ENCODE measurements at regions not wholly inside any gene's neighbourhood (a gene's known extent, or its start where the extent isn't known, plus 50 kb on each side); places are given as distances from the start of the nearest gene placed in this dataset.
"Not testable (repeated sequence)": the region's sequence is repeated elsewhere in the genome, so short reads cannot be mapped to it uniquely, and the experiment has no call there.

DNA sequence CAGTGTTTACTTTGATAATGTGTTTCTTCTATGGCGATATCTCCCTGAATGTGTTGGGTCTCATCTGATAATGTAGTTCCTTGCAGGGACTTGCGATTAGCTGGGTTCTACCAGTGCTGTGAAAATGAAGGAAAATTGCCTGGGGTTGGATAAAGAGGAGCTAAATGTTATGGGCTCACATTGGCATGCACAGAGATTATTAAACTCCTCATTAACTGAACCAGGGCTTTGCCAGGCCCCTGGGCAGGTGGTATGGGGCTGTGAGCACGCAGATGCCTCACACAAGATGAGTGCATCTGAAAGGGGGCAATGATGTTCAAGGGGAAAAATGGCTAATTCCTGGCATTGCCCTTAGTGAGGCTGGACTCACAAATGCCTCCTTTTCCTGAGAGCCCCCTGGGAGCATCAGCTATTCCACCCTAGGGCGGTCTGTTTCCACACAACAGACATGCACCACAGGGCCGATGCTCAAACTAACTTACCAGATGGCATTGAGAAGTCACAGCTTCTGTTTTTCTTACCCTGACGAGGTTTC, 321.1 kb downstream of the SEC16B start:
- H3K4me1 ChIP-seq (ENCODE audit: control insufficient read depth in 3 of 3, insufficient read depth in 2 of 3, low read depth in 1 of 3, low read length in 2 of 3) = no peaks in the 10 kb centered on the region
- no peaks in the 10 kb centered on the region for H3K27me3 ChIP-seq (ENCODE audit: control insufficient read depth in 3 of 3, insufficient read depth in 3 of 3, low read length in 3 of 3)
- no peaks in the 10 kb centered on the region for H3K36me3 ChIP-seq (ENCODE audit: control insufficient read depth in 3 of 3, insufficient read depth in 2 of 3, low read depth in 1 of 3, low read length in 3 of 3)
- H3K9me3 ChIP-seq (ENCODE audit: control insufficient read depth in 2 of 2, insufficient read depth in 1 of 2, low read depth in 1 of 2, low read length in 1 of 2) = no peaks in the 10 kb centered on the region
- FAIRE-seq (no peak), DNase-seq (no peak)
- H3K4me3 ChIP-seq (ENCODE audit: low read depth in 1 of 3, low read length in 3 of 3) = no peak overlapping the region
- WGBS, 3 donors = 75 to 83% (median 76%) methylated on average over 6 of the region's 6 CpGs
- no peak overlapping the region for H3K27ac ChIP-seq (ENCODE audit: low read depth in 1 of 3, low read length in 2 of 3)

DNA sequence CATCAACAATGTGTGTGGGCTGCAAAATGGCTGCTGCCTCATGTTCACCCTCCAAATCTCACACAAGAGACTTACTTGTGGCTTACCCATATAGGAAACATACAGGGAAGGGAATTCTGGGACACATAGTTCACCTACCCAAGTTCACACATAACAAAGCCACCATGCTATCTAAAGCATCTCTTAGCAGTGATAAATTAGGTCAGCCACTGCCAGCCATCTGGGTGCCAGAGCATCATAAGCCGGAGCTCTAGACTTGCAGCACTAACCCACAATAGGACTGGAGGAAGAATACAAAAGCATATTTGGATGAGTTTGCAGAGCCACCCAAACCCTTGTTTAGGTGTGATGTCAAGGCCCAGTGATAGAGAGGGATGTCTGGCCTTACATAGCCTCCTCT, 321.7 kb downstream of the SEC16B start:
- H3K4me3 ChIP-seq (ENCODE audit: low read depth in 1 of 3, low read length in 3 of 3) = no peak overlapping the region
- no peak for FAIRE-seq

DNA sequence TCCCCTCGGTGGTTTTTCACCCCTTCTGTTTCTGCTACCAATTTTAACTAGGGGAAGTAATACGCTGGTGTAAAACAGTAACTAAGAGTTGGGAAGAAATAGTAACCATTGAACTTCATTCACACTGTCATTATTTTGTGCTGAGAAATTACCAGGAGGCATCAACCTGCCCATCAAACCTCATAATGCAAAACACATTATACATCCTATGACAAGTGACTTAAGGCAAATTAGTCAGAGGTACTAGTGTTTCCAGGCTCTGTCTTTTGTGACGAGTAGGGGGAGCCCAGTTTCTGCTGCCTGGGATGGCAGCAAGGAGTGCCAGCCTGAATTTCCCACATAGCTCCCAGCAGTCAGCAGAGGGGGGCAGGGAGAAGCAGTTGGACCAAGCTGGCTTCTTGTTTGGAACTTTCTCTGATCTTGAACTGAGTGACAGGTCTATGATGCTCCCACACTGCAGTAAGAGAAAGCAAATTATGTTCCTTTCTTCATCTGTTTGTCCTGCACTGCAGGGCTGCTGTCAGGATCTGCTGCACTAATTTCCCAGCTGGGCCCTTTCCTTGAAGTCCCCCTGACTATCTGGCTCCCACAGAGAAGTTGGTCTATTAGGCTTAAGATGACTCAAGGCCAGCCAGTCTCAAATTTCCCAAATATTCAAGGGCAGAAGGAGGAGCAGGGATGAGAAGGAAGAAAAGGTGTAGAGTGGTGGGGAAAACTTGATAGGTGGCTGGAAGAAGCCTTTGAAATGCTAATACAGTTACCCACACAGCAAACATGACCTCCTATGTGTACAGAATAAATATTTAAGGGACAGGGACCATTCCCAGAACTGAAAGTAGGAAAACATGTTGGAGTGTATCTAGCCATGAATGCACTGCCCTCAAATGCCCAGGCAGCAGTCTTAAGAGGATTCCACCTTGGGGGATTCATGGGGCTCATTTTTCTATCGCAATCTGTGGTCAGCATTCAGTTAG, 322.8 kb downstream of the SEC16B start:
- Histone ChIP-seq H3K27me3 (ENCODE audit: control insufficient read depth in 3 of 3, insufficient read depth in 3 of 3, low read length in 3 of 3) (no peaks in the 10 kb centered on the region), H3K4me3 (ENCODE audit: low read depth in 1 of 3, low read length in 3 of 3) (no peak overlapping the region), H3K4me1 (ENCODE audit: control insufficient read depth in 3 of 3, insufficient read depth in 2 of 3, low read depth in 1 of 3, low read length in 2 of 3) (no peaks in the 10 kb centered on the region), H3K9me3 (ENCODE audit: control insufficient read depth in 2 of 2, insufficient read depth in 1 of 2, low read depth in 1 of 2, low read length in 1 of 2) (no peaks in the 10 kb centered on the region), H3K36me3 (ENCODE audit: control insufficient read depth in 3 of 3, insufficient read depth in 2 of 3, low read depth in 1 of 3, low read length in 3 of 3) (no peaks in the 10 kb centered on the region), H3K27ac (ENCODE audit: low read depth in 1 of 3, low read length in 2 of 3) (no peak overlapping the region)
- 65 to 76% (median 68%) methylated on average over 4 of the region's 4 CpGs for WGBS, 3 donors
- no peak for DNase-seq
- no peak for FAIRE-seq

More for the DNA sequence above, 321.7 kb downstream of the SEC16B start:
- WGBS, 3 donors = 94 to 96% (median 95%) methylated on average over 1 of the region's 1 CpG
- Histone ChIP-seq H3K4me1 (ENCODE audit: control insufficient read depth in 3 of 3, insufficient read depth in 2 of 3, low read depth in 1 of 3, low read length in 2 of 3) (no peaks in the 10 kb centered on the region), H3K27ac (ENCODE audit: low read depth in 1 of 3, low read length in 2 of 3) (no peak overlapping the region), H3K36me3 (ENCODE audit: control insufficient read depth in 3 of 3, insufficient read depth in 2 of 3, low read depth in 1 of 3, low read length in 3 of 3) (no peaks in the 10 kb centered on the region), H3K27me3 (ENCODE audit: control insufficient read depth in 3 of 3, insufficient read depth in 3 of 3, low read length in 3 of 3) (no peaks in the 10 kb centered on the region), H3K9me3 (ENCODE audit: control insufficient read depth in 2 of 2, insufficient read depth in 1 of 2, low read depth in 1 of 2, low read length in 1 of 2) (no peaks in the 10 kb centered on the region)
- DNase-seq = no peak

DNA sequence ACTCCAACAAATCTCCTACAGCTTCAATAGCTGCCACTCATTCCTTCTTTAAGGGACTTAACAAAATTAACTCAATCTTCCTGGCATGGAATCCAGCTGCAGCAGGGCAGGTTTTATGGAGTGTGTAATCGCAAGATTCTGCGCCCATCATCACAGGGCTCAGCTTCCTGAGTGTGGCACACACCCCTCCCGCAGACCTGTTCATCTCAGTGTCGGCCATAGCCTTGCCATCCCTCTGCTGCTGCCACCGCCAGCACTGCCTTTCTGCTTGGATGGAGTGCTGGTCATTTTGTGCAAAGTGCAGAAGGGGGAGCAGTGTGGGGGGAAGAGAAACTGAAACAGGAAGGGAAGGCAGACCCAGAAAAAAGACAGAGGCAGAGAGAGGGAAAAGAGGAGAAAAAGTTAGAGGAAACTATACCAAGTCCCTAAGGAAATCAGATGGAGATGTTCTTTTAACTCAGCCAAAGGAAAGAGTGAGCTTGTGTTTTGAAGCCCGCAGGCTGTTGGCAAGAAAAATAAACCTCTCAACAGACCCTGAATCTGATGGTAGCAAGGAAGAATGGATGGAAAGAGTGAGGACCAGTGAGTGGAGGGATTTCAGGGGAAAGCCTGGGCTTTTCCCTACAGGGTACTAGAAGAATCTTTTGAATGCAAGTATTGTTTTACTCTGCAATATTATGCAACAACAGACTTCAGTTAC, 324.2 kb downstream of the SEC16B start:
- no peak overlapping the region for H3K27ac ChIP-seq (ENCODE audit: low read depth in 1 of 3, low read length in 2 of 3)
- H3K4me1 ChIP-seq (ENCODE audit: control insufficient read depth in 3 of 3, insufficient read depth in 2 of 3, low read depth in 1 of 3, low read length in 2 of 3) = no peaks in the 10 kb centered on the region
- H3K36me3 ChIP-seq (ENCODE audit: control insufficient read depth in 3 of 3, insufficient read depth in 2 of 3, low read depth in 1 of 3, low read length in 3 of 3) = no peaks in the 10 kb centered on the region
- no peaks in the 10 kb centered on the region for H3K27me3 ChIP-seq (ENCODE audit: control insufficient read depth in 3 of 3, insufficient read depth in 3 of 3, low read length in 3 of 3)
- H3K9me3 ChIP-seq (ENCODE audit: control insufficient read depth in 2 of 2, insufficient read depth in 1 of 2, low read depth in 1 of 2, low read length in 1 of 2) = no peaks in the 10 kb centered on the region
- no peak for FAIRE-seq
- 72 to 83% (median 74%) methylated on average over 6 of the region's 6 CpGs for WGBS, 3 donors
- H3K4me3 ChIP-seq (ENCODE audit: low read depth in 1 of 3, low read length in 3 of 3) = no peak overlapping the region
- no peak for DNase-seq

DNA sequence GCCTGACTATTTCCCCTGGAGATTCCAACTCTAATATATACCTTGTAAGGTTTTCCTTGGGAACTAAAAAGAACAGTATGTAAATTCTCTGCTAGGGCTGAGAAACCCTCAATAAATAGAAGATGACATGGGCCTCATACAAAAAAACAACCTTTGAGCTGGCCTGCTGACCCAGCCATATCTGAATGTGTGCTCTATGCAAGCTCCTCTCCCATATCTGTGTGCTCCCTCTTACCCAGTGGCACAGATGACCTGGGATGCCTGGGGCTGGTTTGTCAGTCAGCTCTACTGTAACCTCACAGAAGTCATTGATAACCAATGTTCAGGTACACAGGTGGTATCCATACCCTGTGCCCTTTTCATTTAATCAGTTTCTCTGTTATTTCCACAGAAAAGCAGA, 329.2 kb downstream of the SEC16B start:
- FAIRE-seq (no peak), DNase-seq (no peak)
- Histone ChIP-seq H3K4me1 (ENCODE audit: control insufficient read depth in 3 of 3, insufficient read depth in 2 of 3, low read depth in 1 of 3, low read length in 2 of 3) (no peaks in the 10 kb centered on the region), H3K27ac (ENCODE audit: low read depth in 1 of 3, low read length in 2 of 3) (no peak overlapping the region), H3K27me3 (ENCODE audit: control insufficient read depth in 3 of 3, insufficient read depth in 3 of 3, low read length in 3 of 3) (no peaks in the 10 kb centered on the region), H3K36me3 (ENCODE audit: control insufficient read depth in 3 of 3, insufficient read depth in 2 of 3, low read depth in 1 of 3, low read length in 3 of 3) (no peaks in the 10 kb centered on the region), H3K9me3 (ENCODE audit: control insufficient read depth in 2 of 2, insufficient read depth in 1 of 2, low read depth in 1 of 2, low read length in 1 of 2) (no peaks in the 10 kb centered on the region), H3K4me3 (ENCODE audit: low read depth in 1 of 3, low read length in 3 of 3) (no peak overlapping the region)

DNA sequence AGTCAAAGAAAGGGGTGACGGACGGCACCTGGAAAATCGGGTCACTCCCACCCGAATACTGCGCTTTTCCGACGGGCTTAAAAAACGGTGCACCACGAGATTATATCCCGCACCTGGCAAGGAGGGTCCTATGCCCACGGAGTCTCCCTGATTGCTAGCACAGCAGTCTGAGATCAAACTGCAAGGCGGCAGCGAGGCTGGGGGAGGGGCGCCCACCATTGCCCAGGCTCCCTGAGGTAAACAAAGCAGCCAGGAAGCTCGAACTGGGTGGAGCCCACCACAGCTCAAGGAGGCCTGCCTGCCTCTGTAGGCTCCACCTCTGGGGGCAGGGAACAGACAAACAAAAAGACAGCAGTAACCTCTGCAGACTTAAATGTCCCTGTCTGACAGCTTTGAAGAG, 335.7 kb downstream of the SEC16B start:
- not testable (repeated sequence) for H3K27ac ChIP-seq (ENCODE audit: low read depth in 1 of 3, low read length in 2 of 3); H3K4me1 ChIP-seq (ENCODE audit: control insufficient read depth in 3 of 3, insufficient read depth in 2 of 3, low read depth in 1 of 3, low read length in 2 of 3); H3K9me3 ChIP-seq (ENCODE audit: control insufficient read depth in 2 of 2, insufficient read depth in 1 of 2, low read depth in 1 of 2, low read length in 1 of 2); DNase-seq; H3K36me3 ChIP-seq (ENCODE audit: control insufficient read depth in 3 of 3, insufficient read depth in 2 of 3, low read depth in 1 of 3, low read length in 3 of 3); H3K4me3 ChIP-seq (ENCODE audit: low read depth in 1 of 3, low read length in 3 of 3); FAIRE-seq; H3K27me3 ChIP-seq (ENCODE audit: control insufficient read depth in 3 of 3, insufficient read depth in 3 of 3, low read length in 3 of 3)
- WGBS, 3 donors = 72 to 86% (median 77%) methylated on average over 10 to 13 of the region's 15 CpGs

DNA sequence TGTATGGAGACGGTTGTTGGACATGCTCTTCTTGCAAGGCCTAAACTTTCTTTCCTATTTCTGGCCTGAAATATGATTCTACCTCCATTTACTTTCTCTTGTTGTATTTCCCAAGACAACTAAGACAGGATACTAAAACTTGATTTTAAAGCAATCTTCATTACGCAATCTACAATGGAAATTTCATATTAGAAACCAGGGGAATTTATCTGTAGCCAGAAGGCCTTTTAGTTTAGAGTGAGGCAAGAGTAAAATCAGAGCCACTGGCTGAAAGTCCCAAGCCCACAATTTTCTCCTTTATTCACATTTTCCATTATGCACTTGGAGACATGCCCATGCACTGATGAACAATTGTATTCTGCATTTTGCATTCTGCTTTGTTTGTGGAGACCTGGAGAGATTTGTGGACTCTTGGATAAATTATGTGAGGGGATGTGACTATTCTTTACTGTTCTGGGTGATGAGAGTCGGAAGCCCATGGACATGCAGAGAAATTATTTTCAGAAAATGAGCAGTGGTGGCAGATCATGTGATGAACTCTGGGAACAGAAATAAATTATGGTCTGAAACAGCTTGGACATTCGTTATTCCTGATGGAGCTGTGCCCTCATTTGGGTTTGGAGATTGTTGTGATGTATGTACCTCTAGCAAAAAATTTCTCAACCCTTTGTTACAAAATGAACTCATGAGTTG, 336.8 kb downstream of the SEC16B start:
- 62 to 76% (median 66%) methylated on average over 4 of the region's 4 CpGs for WGBS, 3 donors
- Histone ChIP-seq H3K36me3 (ENCODE audit: control insufficient read depth in 3 of 3, insufficient read depth in 2 of 3, low read depth in 1 of 3, low read length in 3 of 3) (no peaks in the 10 kb centered on the region), H3K4me3 (ENCODE audit: low read depth in 1 of 3, low read length in 3 of 3) (no peak overlapping the region), H3K27me3 (ENCODE audit: control insufficient read depth in 3 of 3, insufficient read depth in 3 of 3, low read length in 3 of 3) (no peaks in the 10 kb centered on the region), H3K9me3 (ENCODE audit: control insufficient read depth in 2 of 2, insufficient read depth in 1 of 2, low read depth in 1 of 2, low read length in 1 of 2) (no peaks in the 10 kb centered on the region), H3K4me1 (ENCODE audit: control insufficient read depth in 3 of 3, insufficient read depth in 2 of 3, low read depth in 1 of 3, low read length in 2 of 3) (no peaks in the 10 kb centered on the region), H3K27ac (ENCODE audit: low read depth in 1 of 3, low read length in 2 of 3) (no peak overlapping the region)
- FAIRE-seq = no peak
- DNase-seq = no peak

DNA sequence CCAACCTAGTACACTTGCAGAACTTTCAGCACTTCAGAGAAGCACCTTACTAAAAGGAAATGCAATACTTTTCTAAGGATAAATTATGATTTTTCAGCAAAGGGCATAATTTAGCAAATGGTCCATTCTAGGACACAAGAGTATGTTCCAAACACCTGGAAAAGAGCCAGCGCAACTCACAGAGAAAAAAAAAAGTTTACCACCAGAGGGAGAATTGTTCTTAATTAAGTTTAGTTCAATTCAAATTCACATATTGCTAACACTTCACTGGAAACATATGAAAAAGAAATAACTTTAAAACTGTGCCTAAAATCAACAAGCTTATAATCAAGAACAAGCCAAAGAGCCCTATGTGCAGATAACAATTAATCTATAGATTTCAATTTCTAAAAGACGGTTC, 338.1 kb downstream of the SEC16B start:
- H3K27ac ChIP-seq (ENCODE audit: low read depth in 1 of 3, low read length in 2 of 3) = no peak overlapping the region
- H3K9me3 ChIP-seq (ENCODE audit: control insufficient read depth in 2 of 2, insufficient read depth in 1 of 2, low read depth in 1 of 2, low read length in 1 of 2) = no peaks in the 10 kb centered on the region
- no peak for DNase-seq
- H3K4me1 ChIP-seq (ENCODE audit: control insufficient read depth in 3 of 3, insufficient read depth in 2 of 3, low read depth in 1 of 3, low read length in 2 of 3) = no peaks in the 10 kb centered on the region
- H3K36me3 ChIP-seq (ENCODE audit: control insufficient read depth in 3 of 3, insufficient read depth in 2 of 3, low read depth in 1 of 3, low read length in 3 of 3) = no peaks in the 10 kb centered on the region
- WGBS, 3 donors = 70 to 83% (median 70%) methylated on average over 2 of the region's 2 CpGs
- no peak overlapping the region for H3K4me3 ChIP-seq (ENCODE audit: low read depth in 1 of 3, low read length in 3 of 3)
- no peak for FAIRE-seq
- H3K27me3 ChIP-seq (ENCODE audit: control insufficient read depth in 3 of 3, insufficient read depth in 3 of 3, low read length in 3 of 3) = no peaks in the 10 kb centered on the region

Measured in small intestine (tissue), 7 donors.